ENCODE measurements at regions not wholly inside any gene's neighbourhood (a gene's known extent, or its start where the extent isn't known, plus 50 kb on each side); places are given as distances from the start of the nearest gene placed in this dataset.

DNA sequence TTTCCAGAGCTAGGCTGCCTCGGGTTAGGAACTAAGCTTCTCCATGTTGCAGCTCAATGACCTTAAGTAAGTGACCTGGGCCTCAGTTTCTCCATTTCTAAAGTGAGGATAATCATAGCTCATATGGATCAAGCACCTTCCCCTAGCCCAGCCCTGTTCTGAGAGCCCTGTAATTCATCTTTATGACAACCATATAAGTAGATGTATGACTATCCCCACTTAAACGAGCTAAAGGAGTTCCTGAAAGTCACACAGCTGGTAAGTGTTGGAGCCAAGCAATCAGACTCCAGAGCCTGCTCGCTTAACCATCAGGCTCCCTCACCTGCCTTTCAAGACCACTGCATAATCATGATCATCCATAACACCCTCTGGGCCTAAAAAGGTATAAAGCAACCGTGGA lies 135.4 kb downstream of the SP3 start:
- H3K27ac ChIP-seq, result peak overlapping the region; percentile 42

DNA sequence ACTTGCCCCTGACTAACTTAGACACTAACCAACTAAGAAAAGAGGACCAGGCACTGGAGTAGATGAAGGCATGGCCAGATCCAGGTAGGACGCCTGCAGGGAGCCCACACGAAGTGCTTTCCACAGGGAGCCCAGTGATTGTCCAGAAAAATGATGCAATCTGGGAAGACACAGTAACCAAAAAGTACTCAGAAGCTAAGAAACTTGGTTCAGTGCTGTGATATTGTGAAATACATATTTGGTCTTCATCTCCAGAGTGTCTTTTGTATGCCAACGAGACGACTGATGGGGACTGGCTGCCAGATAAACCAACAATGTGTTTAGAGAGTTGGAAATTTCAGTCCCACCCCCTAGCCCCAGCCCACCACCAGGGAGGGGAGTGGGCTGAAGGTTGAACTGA lies 135.0 kb downstream of the SP3 start:
- DNase-seq (ENCODE audit: extremely low spot score in 2 of 2), result no peak
- Histone ChIP-seq H3K27me3 (no peaks in the 10 kb centered on the region), H3K36me3 (no peaks in the 10 kb centered on the region), H3K9me3 (no peaks in the 10 kb centered on the region), H3K27ac (peak overlapping the region; percentile 42), H3K4me3 (no peak overlapping the region), H3K4me1 (peaks cover 51% of the 10 kb centered on the region)
- intact Hi-C loops (cut with DNase I), result loop anchor here (10.0 kb wide), 1 partner anchor 195 kb away; no protein-coding TSS in a partner anchor
- TF ChIP-seq, protein P1, sequence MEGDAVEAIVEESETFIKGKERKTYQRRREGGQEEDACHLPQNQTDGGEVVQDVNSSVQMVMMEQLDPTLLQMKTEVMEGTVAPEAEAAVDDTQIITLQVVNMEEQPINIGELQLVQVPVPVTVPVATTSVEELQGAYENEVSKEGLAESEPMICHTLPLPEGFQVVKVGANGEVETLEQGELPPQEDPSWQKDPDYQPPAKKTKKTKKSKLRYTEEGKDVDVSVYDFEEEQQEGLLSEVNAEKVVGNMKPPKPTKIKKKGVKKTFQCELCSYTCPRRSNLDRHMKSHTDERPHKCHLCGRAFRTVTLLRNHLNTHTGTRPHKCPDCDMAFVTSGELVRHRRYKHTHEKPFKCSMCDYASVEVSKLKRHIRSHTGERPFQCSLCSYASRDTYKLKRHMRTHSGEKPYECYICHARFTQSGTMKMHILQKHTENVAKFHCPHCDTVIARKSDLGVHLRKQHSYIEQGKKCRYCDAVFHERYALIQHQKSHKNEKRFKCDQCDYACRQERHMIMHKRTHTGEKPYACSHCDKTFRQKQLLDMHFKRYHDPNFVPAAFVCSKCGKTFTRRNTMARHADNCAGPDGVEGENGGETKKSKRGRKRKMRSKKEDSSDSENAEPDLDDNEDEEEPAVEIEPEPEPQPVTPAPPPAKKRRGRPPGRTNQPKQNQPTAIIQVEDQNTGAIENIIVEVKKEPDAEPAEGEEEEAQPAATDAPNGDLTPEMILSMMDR (IDR thresholded peaks at IDR 0.05), result no peak
- TF ChIP-seq POLR2A (IDR thresholded peaks at IDR 0.05), result no peak
- no peak for TF ChIP-seq POLR2AphosphoS5 (IDR thresholded peaks at IDR 0.05; ENCODE audit: insufficient read depth in 1 of 2, low read depth in 1 of 2)

More for the DNA sequence above, 135.4 kb downstream of the SP3 start:
- no peak for TF ChIP-seq POLR2AphosphoS5 (IDR thresholded peaks at IDR 0.05; ENCODE audit: insufficient read depth in 1 of 2, low read depth in 1 of 2)
- TF ChIP-seq POLR2A (IDR thresholded peaks at IDR 0.05), result no peak
- TF ChIP-seq, protein P1 (IDR thresholded peaks at IDR 0.05), result no peak
- Histone ChIP-seq H3K9me3 (no peaks in the 10 kb centered on the region), H3K4me3 (no peak overlapping the region), H3K36me3 (no peaks in the 10 kb centered on the region), H3K27me3 (no peaks in the 10 kb centered on the region), H3K4me1 (peaks cover 51% of the 10 kb centered on the region)
- DNase-seq (ENCODE audit: extremely low spot score in 2 of 2), result no peak
- intact Hi-C loops (cut with DNase I), result loop anchor here (10.0 kb wide), 1 partner anchor 195 kb away; no protein-coding TSS in a partner anchor

DNA sequence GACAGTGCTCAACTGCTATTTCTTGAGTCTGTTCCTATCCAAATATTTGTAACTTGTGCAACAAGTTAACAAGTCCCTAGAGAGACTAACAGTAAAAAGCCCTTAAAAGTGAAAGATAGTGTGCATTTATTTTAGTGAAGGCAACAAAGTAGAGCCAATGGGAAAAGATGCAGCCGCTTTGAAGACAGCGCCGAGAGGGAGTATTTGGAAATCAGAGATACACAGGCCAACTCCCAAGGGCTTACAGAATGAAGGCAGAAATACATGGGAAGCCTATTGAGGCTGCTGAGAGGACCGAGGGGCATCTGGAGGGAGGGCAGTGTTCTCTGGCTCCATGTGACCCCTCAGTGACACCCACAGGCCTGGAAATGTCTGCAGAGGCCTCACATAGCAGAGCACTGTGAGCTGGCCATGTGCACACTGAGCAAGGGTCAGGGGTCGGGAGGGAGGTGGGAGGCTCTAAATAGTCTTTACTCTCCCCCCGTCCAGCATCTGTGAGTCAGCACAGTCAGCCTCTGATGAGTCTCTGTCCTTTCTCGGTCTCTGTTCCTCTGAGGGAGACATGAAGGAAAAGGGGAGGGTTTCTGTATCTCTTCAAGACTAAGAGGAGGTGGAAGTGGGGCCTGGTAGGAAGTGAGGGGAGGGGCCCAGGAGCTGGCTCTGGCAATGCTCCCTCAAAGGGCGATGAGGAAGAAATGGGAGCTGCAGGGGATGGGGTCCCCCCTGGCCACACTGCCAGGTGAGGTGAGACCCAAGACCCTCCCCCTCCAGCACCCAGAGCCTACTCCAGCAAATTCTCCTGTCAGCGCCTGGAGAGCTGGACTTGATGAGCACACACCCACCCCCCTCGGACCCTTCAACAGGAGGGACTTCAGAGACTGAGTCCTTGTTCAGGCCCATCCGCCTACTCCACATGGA lies 133.6 kb downstream of the SP3 start:
- H3K4me1 ChIP-seq, result peaks cover 51% of the 10 kb centered on the region
- H3K9me3 ChIP-seq, result no peaks in the 10 kb centered on the region
- no peaks in the 10 kb centered on the region for H3K36me3 ChIP-seq
- no peaks in the 10 kb centered on the region for H3K27me3 ChIP-seq
- H3K4me3 ChIP-seq, result no peak overlapping the region
- peak; percentile 73 to 88 for TF ChIP-seq POLR2AphosphoS5 (IDR thresholded peaks at IDR 0.05; ENCODE audit: insufficient read depth in 1 of 2, low read depth in 1 of 2)
- TF ChIP-seq, protein P1 (IDR thresholded peaks at IDR 0.05), result no peak
- intact Hi-C loops (cut with DNase I), result loop anchor here (10.0 kb wide), 1 partner anchor 193 kb away; no protein-coding TSS in a partner anchor
- peak overlapping the region; percentile 90 for H3K27ac ChIP-seq
- DNase-seq (ENCODE audit: extremely low spot score in 2 of 2), result peak in 1 of 2 donors; percentile 96

DNA sequence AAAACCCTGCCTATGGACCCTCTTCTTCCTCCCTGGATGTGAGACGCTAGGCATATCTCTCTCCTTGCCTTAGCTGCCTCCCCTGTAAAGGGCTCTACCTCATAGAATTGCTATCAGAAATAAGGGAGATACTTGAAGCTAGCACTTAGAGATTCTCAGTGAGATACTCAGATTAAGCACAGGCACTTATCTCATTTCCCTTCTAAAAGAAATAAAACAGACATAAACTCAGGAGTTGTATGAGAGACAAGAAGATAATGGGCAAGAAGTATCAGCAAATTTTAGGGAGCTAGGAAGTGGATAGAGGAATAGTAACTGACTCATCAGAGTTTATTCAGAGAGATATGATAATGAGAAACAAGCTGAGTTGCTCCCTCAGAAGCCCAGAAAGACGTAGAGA lies 131.0 kb downstream of the SP3 start:
- no peak overlapping the region for H3K4me3 ChIP-seq
- H3K27ac ChIP-seq, result no peak overlapping the region
- no peaks in the 10 kb centered on the region for H3K27me3 ChIP-seq
- DNase-seq (ENCODE audit: extremely low spot score in 2 of 2), result peak in 1 of 2 donors; percentile 1
- H3K9me3 ChIP-seq, result no peaks in the 10 kb centered on the region
- peaks cover 37% of the 10 kb centered on the region for H3K4me1 ChIP-seq
- H3K36me3 ChIP-seq, result no peaks in the 10 kb centered on the region
- TF ChIP-seq, protein P1 (IDR thresholded peaks at IDR 0.05), result no peak
- TF ChIP-seq POLR2AphosphoS5 (IDR thresholded peaks at IDR 0.05; ENCODE audit: insufficient read depth in 1 of 2, low read depth in 1 of 2) (no peak), POLR2A (IDR thresholded peaks at IDR 0.05) (no peak)
- intact Hi-C loops (cut with DNase I), result loop anchor here (10.0 kb wide), 1 partner anchor 191 kb away; no protein-coding TSS in a partner anchor

DNA sequence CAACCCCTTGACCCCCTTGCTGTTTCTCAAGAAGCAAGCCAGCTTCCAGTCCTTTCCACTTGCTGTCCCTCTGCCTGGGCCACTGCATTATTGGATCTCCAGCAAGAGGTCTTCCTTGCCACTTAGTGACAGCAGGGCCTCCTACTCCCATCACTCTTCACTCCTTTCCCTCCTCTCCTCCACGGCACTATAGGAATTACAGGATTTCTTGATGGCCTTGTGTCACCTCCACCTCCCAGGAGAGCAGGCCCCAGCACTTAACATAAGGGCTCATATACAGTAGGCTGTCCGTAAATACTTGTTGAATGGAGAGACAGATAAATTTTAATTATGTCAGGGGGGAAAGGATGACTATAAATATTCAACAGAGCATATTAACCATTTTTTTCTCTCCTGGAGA lies 129.4 kb downstream of the SP3 start:
- no peaks in the 10 kb centered on the region for H3K36me3 ChIP-seq
- H3K27ac ChIP-seq, result no peak overlapping the region
- H3K27me3 ChIP-seq, result no peaks in the 10 kb centered on the region
- H3K4me3 ChIP-seq, result no peak overlapping the region
- DNase-seq (ENCODE audit: extremely low spot score in 2 of 2), result peak in 1 of 2 donors; percentile 60
- no peaks in the 10 kb centered on the region for H3K9me3 ChIP-seq
- TF ChIP-seq POLR2AphosphoS5 (IDR thresholded peaks at IDR 0.05; ENCODE audit: insufficient read depth in 1 of 2, low read depth in 1 of 2) (no peak), POLR2A (IDR thresholded peaks at IDR 0.05) (no peak)
- TF ChIP-seq, protein P1 (IDR thresholded peaks at IDR 0.05), result no peak
- H3K4me1 ChIP-seq, result peaks cover 25% of the 10 kb centered on the region
- intact Hi-C loops (cut with DNase I), result loop anchor here (10.0 kb wide), 1 partner anchor 189 kb away; no protein-coding TSS in a partner anchor

Data from vagina (tissue), 2 donors.